Activated CD8-positive, alpha-beta memory T cell treated with anti-CD3 and anti-CD28 coated beads for 24 hours (primary cell): ENCODE measurements at regions not wholly inside any gene's neighbourhood (a gene's known extent, or its start where the extent isn't known, plus 50 kb on each side); places are given as distances from the start of the nearest gene placed in this dataset.
"Not testable (repeated sequence)": the region's sequence is repeated elsewhere in the genome, so short reads cannot be mapped to it uniquely, and the experiment has no call there.

ENCODE experiments used
- DNase-seq: peaks from one replicate; pipeline ENCODE4 v3.0.0-alpha.2; 2020

- DNase-seq = no peak
Observed at GRCh38 chr12:47478426-47478825, 227.4 kb downstream of the RPAP3 start.

DNA sequence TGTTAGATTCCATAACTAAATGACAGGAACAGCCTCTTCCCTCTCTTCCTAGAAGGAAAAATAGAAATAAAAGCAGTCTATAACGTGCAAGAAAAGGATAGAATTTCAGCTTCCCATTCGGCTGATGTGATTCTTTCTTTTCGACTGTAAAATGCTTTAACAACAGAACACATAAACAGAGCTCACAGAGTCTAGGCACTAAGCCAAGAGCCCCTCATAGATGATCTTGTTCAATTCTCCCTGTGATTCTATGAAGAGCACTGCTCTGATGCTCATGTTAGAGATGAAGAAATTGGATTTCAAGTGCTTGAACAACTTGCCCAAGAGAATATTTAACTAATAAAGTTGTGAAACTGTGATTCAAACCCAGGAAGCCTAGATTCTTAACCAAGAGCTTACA is 232.7 kb downstream of the RPAP3 start:
- no peak for DNase-seq

- DNase-seq = not testable (repeated sequence)
Observed at GRCh38 chr12:47470349-47470748, 235.5 kb downstream of the RPAP3 start.

GRCh38 chr12:47463918-47464317 is 241.9 kb downstream of the RPAP3 start:
- DNase-seq = not testable (repeated sequence)

GRCh38 chr12:47458279-47458678 is 247.6 kb downstream of the RPAP3 start:
- DNase-seq = no peak

DNA sequence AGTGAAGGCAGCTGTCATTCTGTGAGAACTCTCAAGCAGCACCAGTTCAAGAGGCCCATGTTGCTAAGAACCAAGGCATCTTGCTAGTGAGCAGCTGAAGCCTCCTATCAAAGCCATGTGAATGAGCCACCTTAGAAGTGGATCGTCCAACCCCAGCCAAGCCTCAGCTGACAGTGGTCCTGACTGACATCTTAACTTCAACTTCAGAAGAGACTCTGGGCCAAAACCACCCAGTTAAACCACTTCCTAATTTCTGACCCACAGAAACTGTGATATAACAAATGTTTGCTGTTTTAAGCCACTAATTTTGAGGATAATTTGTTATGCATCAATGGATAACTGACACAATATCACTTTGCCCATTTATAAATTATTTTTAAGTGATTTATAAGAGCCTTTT is 256.0 kb downstream of the RPAP3 start:
- DNase-seq = no peak

- no peak for DNase-seq
Observed at GRCh38 chr12:47442310-47442709, 263.5 kb downstream of the RPAP3 start.

DNA sequence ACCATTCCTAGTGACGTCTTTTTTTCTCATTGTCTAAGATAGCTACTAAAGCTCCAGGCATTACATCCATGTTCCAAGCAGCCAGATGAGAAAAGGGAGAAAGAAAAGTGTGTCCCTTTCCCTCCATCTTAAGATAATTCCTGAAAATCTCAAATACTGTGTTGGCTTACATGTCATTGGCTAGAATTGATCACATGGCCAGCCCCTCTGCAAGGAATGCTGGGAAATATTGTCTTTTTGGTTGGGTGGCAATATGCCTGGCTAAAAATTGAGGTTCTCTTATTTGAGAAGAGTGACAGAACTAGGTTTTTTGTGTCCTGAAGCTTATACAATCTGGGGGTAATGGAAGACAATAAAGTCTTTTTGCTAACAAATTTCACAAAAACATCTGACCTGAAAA is 264.3 kb downstream of the RPAP3 start:
- no peak for DNase-seq

DNA sequence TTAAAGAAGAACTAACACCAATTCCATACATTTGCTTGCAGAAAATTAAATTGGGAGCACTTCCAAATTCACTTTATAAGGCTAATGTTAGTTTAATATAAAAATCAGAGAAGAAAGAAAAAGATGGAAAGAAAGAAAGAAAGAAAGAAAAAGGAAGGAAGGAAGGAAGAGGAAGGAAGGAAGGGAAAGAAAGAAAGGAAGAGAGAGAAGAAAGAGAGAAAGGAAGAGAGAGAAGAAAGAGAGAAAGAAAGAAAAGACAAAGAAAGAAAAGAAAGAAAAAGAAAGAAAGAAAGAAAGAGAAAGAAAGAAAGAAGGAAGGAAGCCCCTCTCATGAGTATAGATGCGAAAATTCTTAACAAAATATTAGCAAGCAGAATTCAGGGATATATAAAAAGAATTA is 267.7 kb downstream of the RPAP3 start:
- no peak for DNase-seq

DNA sequence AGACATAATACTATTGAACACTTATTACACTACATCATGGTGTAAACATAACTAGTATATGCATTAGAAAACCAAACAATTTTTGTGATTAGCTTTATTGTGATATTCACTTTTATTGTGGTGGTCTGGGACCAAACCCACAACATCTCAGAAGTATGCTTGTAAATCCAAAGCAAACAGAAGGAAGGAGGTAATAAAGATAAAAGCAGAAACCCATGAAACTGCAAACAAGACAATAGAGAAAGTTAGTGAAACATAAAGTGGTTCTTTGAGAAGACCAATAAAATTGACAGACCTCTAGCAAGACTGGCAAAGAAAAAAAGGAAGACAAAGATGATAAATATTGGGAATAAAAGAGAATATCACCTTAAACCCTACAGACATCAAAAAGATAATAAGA is 268.3 kb downstream of the RPAP3 start:
- no peak for DNase-seq

GRCh38 chr12:47433876-47434275 is 272.0 kb downstream of the RPAP3 start:
- no peak for DNase-seq

DNA sequence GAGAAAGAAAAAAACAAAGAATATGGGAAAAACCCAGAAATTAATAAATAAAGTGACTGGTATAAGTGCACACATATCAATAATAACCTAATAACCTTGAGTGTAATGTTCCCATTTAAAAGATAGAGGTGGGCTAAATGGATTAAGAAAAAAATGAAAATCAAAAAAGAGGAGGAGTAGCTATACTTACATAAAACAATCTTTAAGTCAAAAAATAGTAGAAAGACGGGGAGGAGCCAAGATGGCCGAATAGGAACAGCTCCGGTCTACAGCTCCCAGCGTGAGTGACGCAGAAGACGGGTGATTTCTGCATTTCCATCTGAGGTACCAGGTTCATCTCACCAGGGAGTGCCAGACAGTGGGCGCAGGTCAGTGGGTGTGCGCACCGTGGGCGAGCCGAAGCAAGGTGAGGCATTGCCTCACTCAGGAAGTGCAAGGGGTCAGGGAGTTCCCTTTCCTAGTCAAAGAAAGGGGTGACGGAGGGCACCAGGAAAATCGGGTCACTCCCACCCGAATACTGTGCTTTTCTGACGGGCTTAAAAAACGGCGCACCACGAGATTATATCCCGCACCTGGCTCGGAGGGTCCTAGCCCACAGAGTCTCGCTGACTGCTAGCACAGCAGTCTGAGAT is 279.0 kb downstream of the RPAP3 start:
- DNase-seq = not testable (repeated sequence)

GRCh38 chr12:47422611-47423010 is 283.2 kb downstream of the RPAP3 start:
- DNase-seq = no peak

GRCh38 chr12:47419497-47419896 is 286.3 kb downstream of the RPAP3 start:
- DNase-seq = no peak

GRCh38 chr12:47417955-47418354 is 287.9 kb downstream of the RPAP3 start:
- DNase-seq = no peak

DNA sequence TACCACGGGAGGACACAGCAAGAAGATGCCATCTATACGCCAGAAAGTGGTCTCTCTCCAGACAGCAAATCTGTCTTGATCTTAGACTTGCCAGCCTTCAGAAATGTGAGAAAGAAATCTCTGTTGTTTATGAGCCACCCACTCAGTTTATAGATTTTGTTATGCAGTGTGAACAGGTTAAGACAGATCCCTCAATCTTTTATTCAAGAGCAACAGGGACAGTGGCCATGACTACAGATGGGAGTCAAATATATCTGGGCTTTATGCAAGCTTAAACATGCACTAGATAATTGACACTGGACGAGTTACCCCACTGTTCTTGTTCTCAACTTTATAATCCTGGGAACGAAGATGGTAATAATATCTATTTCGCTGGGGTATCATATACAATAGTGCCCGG is 288.7 kb downstream of the RPAP3 start:
- DNase-seq = no peak

GRCh38 chr12:47415054-47415453 is 290.8 kb downstream of the RPAP3 start:
- DNase-seq = no peak

- no peak for DNase-seq
Observed at GRCh38 chr12:47414511-47414910, 291.3 kb downstream of the RPAP3 start.

- no peak for DNase-seq
Observed at GRCh38 chr12:47413806-47414205, 292.0 kb downstream of the RPAP3 start.

- no peak for DNase-seq
Observed at GRCh38 chr12:47412601-47413236, 293.1 kb downstream of the RPAP3 start.

- no peak for DNase-seq
Observed at GRCh38 chr12:47411966-47412365, 293.9 kb downstream of the RPAP3 start.

DNA sequence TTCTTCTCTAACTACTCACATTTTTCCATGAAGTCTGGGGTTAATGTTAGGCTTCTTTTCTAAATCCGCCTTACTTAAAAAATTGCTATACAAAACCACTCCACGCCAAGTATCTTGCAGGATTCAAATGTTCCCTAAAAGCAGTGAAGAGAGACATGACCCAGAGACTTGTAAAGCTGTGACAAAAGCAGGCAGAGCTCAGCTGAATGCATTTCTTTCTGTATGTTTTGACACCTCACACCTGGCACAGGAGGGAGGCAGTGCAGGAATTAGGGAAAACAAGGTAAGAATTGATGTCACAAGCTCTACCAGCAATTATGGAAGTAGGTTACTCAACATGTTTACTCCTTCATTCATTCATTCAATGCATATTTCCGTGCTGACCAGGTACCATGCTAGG is 295.0 kb downstream of the RPAP3 start:
- no peak for DNase-seq

GRCh38 chr12:47410383-47410782 is 295.4 kb downstream of the RPAP3 start:
- no peak for DNase-seq

GRCh38 chr12:47409310-47409987 is 296.4 kb downstream of the RPAP3 start:
- no peak for DNase-seq
